ENCODE measurements at regions not wholly inside any gene's neighbourhood (a gene's known extent, or its start where the extent isn't known, plus 50 kb on each side); places are given as distances from the start of the nearest gene placed in this dataset.

- no peak for FAIRE-seq
These were observed 67.0 kb upstream of the KLHL13 start for GRCh38 chrX:118183606-118184005.

DNA sequence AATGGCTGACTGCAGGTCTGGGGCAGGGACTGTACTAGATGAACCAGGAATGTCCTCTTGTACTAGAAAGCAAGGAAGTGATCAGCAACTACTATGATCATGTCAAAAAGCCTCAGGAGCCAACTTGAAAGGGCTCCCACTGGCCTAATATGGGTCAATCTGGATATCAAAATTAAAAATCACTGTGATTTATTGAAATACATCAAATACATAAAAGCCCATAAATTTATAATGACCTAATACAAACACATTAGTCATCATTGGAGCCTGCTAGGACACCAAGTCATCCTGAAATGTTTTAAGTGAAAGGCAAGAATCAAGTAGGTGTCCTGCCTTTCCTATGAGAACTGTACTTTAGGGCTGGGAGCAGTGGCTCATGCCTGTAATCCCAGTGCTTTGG, 70.5 kb upstream of the KLHL13 start:
- POLR2A ChIA-PET: interaction anchor here (0.8 kb wide), 1 partner anchor 213 kb away, joined by 4 read pairs; no protein-coding TSS in a partner anchor
- intact Hi-C loops (cut with micrococcal nuclease) (no loop called here), in situ Hi-C loops (cut with MboI) (no loop called here)
- DNase-seq (ENCODE audit: extremely low read depth in 1 of 4, low spot score in 3 of 4) (no peak), ATAC-seq (no peak), FAIRE-seq (no peak)
- CTCF ChIA-PET (ENCODE audit: low intra/inter-chr PET ratio): no interaction called here
- H3K9me1 ChIP-seq (ENCODE audit: control insufficient read depth, insufficient read depth, low read length): no peaks in the 10 kb centered on the region
- no peak overlapping the region for H2AFZ ChIP-seq (ENCODE audit: low read depth, low read length)
- no peak overlapping the region for H3K4me2 ChIP-seq (ENCODE audit: insufficient read depth, low read length)
- no peak overlapping the region for H3K27ac ChIP-seq (ENCODE audit: extremely low read depth, low read depth, low read length)
- no peaks in the 10 kb centered on the region for H3K4me1 ChIP-seq (replicated peaks in 1 of 2; ENCODE audit: control insufficient read depth in 2 of 2, insufficient read depth in 2 of 2, low read length in 2 of 2)
- TF ChIP-seq EP400 (IDR thresholded peaks at IDR 0.05) (no peak), SREBF2 (CRISPR knock-in tag; IDR thresholded peaks at IDR 0.05) (no peak), CEBPB (tag; IDR thresholded peaks at IDR 0.05) (no peak), PURB (CRISPR knock-in tag; IDR thresholded peaks at IDR 0.05; ENCODE audit: low read depth) (no peak), TRIM28 (IDR thresholded peaks at IDR 0.05) (no peak)
- no peaks in the 10 kb centered on the region for H3K36me3 ChIP-seq (ENCODE audit: control insufficient read depth, insufficient read depth, low read length)
- no peaks in the 10 kb centered on the region for H4K20me1 ChIP-seq (replicated peaks; ENCODE audit: control insufficient read depth, insufficient read depth, low read length)
- no peaks in the 10 kb centered on the region for H3K27me3 ChIP-seq (ENCODE audit: control insufficient read depth in 2 of 2, insufficient read depth in 2 of 2, low read length in 2 of 2)
- H3K9ac ChIP-seq (ENCODE audit: insufficient read depth in 1 of 2, low read depth in 2 of 2, low read length in 2 of 2): no peak overlapping the region
- BruUV-seq (replicated peaks): no TSS peak
- H3K9me3 ChIP-seq (replicated peaks; ENCODE audit: control insufficient read depth, insufficient read depth, low read depth, low read length): no peaks in the 10 kb centered on the region
- no peaks in the 10 kb centered on the region for H3K79me2 ChIP-seq (ENCODE audit: control insufficient read depth, insufficient read depth, low read length)
- H3K4me3 ChIP-seq: no peak overlapping the region

More at GRCh38 chrX:118183606-118184005, 67.0 kb upstream of the KLHL13 start:
- ChIA-PET CTCF (ENCODE audit: low intra/inter-chr PET ratio) (no interaction called here), POLR2A (no interaction called here)
- in situ Hi-C loops (cut with MboI) (no loop called here), intact Hi-C loops (cut with micrococcal nuclease) (no loop called here)
- no peaks in the 10 kb centered on the region for H3K9me1 ChIP-seq (ENCODE audit: control insufficient read depth, insufficient read depth, low read length)
- H3K27ac ChIP-seq (ENCODE audit: extremely low read depth, low read depth, low read length): no peak overlapping the region
- no peak overlapping the region for H3K9ac ChIP-seq (ENCODE audit: insufficient read depth in 1 of 2, low read depth in 2 of 2, low read length in 2 of 2)
- no peak for ATAC-seq
- no peaks in the 10 kb centered on the region for H3K36me3 ChIP-seq (ENCODE audit: control insufficient read depth, insufficient read depth, low read length)
- no peak for DNase-seq (ENCODE audit: extremely low read depth in 1 of 4, low spot score in 3 of 4)
- H2AFZ ChIP-seq (ENCODE audit: low read depth, low read length): no peak overlapping the region
- no peaks in the 10 kb centered on the region for H3K9me3 ChIP-seq (replicated peaks; ENCODE audit: control insufficient read depth, insufficient read depth, low read depth, low read length)
- no peaks in the 10 kb centered on the region for H3K27me3 ChIP-seq (ENCODE audit: control insufficient read depth in 2 of 2, insufficient read depth in 2 of 2, low read length in 2 of 2)
- no peak overlapping the region for H3K4me2 ChIP-seq (ENCODE audit: insufficient read depth, low read length)
- no peaks in the 10 kb centered on the region for H3K4me1 ChIP-seq (replicated peaks in 1 of 2; ENCODE audit: control insufficient read depth in 2 of 2, insufficient read depth in 2 of 2, low read length in 2 of 2)
- TF ChIP-seq RAD21 (CRISPR knock-in tag; conservative IDR thresholded peaks at IDR 0.05 in 1 of 2, IDR thresholded peaks at IDR 0.05 in 1 of 2): peak in 1 of 2 experiments; percentile 39; a peak in 2 of 4 replicates
- TF ChIP-seq, protein P1, sequence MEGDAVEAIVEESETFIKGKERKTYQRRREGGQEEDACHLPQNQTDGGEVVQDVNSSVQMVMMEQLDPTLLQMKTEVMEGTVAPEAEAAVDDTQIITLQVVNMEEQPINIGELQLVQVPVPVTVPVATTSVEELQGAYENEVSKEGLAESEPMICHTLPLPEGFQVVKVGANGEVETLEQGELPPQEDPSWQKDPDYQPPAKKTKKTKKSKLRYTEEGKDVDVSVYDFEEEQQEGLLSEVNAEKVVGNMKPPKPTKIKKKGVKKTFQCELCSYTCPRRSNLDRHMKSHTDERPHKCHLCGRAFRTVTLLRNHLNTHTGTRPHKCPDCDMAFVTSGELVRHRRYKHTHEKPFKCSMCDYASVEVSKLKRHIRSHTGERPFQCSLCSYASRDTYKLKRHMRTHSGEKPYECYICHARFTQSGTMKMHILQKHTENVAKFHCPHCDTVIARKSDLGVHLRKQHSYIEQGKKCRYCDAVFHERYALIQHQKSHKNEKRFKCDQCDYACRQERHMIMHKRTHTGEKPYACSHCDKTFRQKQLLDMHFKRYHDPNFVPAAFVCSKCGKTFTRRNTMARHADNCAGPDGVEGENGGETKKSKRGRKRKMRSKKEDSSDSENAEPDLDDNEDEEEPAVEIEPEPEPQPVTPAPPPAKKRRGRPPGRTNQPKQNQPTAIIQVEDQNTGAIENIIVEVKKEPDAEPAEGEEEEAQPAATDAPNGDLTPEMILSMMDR (IDR thresholded peaks at IDR 0.05 in 2 of 3, conservative IDR thresholded peaks at IDR 0.05 in 1 of 3; ENCODE audit: insufficient read depth in 2 of 3, low read depth in 1 of 3, low read length in 3 of 3): 0 out of 6 replicates have a peak, but pooled peaks of 2 of the 3 experiments have one; percentile 15 to 24
- TF ChIP-seq EP300 (IDR thresholded peaks at IDR 0.05; ENCODE audit: low read length): no peak
- H4K20me1 ChIP-seq (replicated peaks; ENCODE audit: control insufficient read depth, insufficient read depth, low read length): no peaks in the 10 kb centered on the region
- no peaks in the 10 kb centered on the region for H3K79me2 ChIP-seq (ENCODE audit: control insufficient read depth, insufficient read depth, low read length)
- BruUV-seq (replicated peaks): no TSS peak
- WGBS (ENCODE audit: insufficient coverage, low coverage, missing lambda C conversion rate): 15% methylated on average over 1 of the region's 1 CpG
- no peak overlapping the region for H3K4me3 ChIP-seq
